CD8-positive, alpha-beta memory T cell (primary cell): ENCODE measurements at regions not wholly inside any gene's neighbourhood (a gene's known extent, or its start where the extent isn't known, plus 50 kb on each side); places are given as distances from the start of the nearest gene placed in this dataset.

Experiments
- CTCF ChIA-PET: fragments of 350-600 bp; sonication (Branson Sonifier 250); formaldehyde crosslinking; loops from one replicate; lab custom pipeline; 2021; ENCODE audit warnings: antibody characterized with exemption; lab: Charles Lee
- POLR2A ChIA-PET: fragments of 350-600 bp; sonication (Branson Sonifier 250); formaldehyde crosslinking; loops from one replicate; lab custom pipeline; 2021; ENCODE audit warnings: antibody characterized with exemption; lab: Charles Lee
- DNase-seq, 5 donors: peaks; one replicate each; pipeline versions ENCODE4 v3.0.0 to v3.0.0-alpha.2; 2020 to 2022; ENCODE audit warnings: mixed read lengths in 1 of 5
- H3K27ac ChIP-seq: one replicate; pipeline ENCODE4 v1.7.0; 2013; ENCODE audit warnings: low read depth, mild to moderate bottlenecking, low read length, moderate library complexity
- H3K27me3 ChIP-seq: 2 replicates; pipeline ENCODE4 v1.7.0; 2013; ENCODE audit warnings: low read length, mild to moderate bottlenecking; ENCODE audit not compliant: insufficient read depth, poor library complexity, severe bottlenecking
- H3K36me3 ChIP-seq: 2 replicates; pipeline ENCODE4 v1.7.0; 2013; ENCODE audit warnings: mild to moderate bottlenecking, low read length, moderate library complexity; ENCODE audit not compliant: insufficient read depth
- H3K4me1 ChIP-seq: 2 replicates; pipeline ENCODE4 v1.7.0; 2013; ENCODE audit warnings: mild to moderate bottlenecking, low read length, moderate library complexity; ENCODE audit not compliant: insufficient read depth
- H3K4me3 ChIP-seq: 2 replicates; pipeline ENCODE4 v1.7.0; 2013; ENCODE audit warnings: mild to moderate bottlenecking, low read length
- H3K9me3 ChIP-seq: 2 replicates; pipeline ENCODE4 v1.7.0; 2013; ENCODE audit warnings: mild to moderate bottlenecking, low read length
- H3K27ac Mint-ChIP-seq, 8 donors: one replicate each; pipeline ENCODE4 v1.8.0; 2020 to 2021; ENCODE audit warnings: mixed read lengths in 8 of 8, mild to moderate bottlenecking in 6 of 8, inconsistent platforms in 3 of 8, moderate library complexity in 3 of 8
- H3K27me3 Mint-ChIP-seq, 2 donors: one replicate each; pipeline ENCODE4 v1.8.0; 2020 to 2021; ENCODE audit warnings: mixed read lengths in 2 of 2, mild to moderate bottlenecking in 1 of 2, moderate library complexity in 1 of 2
- H3K36me3 Mint-ChIP-seq, 3 donors: one replicate each; pipeline ENCODE4 v1.8.0; 2020 to 2021; ENCODE audit warnings: mixed read lengths in 3 of 3, inconsistent platforms in 1 of 3, mild to moderate bottlenecking in 1 of 3
- H3K4me1 Mint-ChIP-seq, 3 donors: one replicate each; pipeline ENCODE4 v1.8.0; 2020 to 2021; ENCODE audit warnings: mixed read lengths in 3 of 3, inconsistent platforms in 1 of 3, mild to moderate bottlenecking in 1 of 3
- H3K4me3 Mint-ChIP-seq, 7 donors: one replicate each; pipeline ENCODE4 v1.8.0; 2020 to 2021; ENCODE audit warnings: mixed read lengths in 7 of 7, mild to moderate bottlenecking in 6 of 7, moderate library complexity in 4 of 7, inconsistent platforms in 2 of 7
- H3K9me3 Mint-ChIP-seq, 5 donors: one replicate each; pipeline ENCODE4 v1.8.0; 2020 to 2022; ENCODE audit warnings: mixed read lengths in 5 of 5, mild to moderate bottlenecking in 3 of 5, moderate library complexity in 2 of 5, inconsistent platforms in 1 of 5

DNA sequence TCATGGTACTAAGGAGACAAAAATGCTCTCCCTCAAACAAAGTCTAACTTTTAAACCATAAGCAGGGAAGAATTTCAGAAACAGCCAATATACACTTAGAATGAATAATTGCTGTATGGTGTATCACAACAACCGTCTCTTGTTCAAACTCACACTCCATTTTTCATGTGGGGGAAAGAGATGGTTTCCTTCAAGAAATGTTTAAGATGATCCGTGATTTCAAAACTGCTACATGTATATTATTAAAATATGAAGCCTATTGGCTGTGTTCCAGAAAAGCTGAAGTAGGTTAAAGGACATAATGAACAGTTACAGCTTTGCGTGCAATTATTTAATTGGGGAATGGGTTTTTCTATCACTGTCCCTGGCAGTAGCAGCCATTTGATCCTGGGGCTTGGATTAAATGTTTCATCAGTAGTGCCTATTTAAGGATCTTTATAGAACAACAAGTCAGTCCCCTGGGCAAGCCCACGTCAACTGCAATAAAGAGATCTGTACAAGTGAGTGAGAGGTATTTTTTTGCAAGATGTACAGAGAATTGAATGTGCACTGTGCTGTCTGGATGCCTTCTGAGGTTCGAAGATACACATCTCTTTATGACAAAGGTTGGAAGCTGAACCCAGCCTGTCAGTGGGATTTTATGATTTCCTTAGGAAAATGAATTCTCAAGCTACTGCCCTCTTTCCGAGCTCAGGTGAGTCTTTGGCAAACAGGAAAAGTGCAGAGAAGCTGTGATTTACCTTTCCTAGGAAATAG is 337.2 kb upstream of the RARB start:
- no peak overlapping the region for H3K4me3 ChIP-seq
- H3K27ac Mint-ChIP-seq: no peak overlapping the region
- no peaks in the 10 kb centered on the region for H3K4me1 ChIP-seq
- DNase-seq: no peak
- no peaks in the 10 kb centered on the region for H3K9me3 ChIP-seq
- no peaks in the 10 kb centered on the region for H3K36me3 ChIP-seq
- no peaks in the 10 kb centered on the region for H3K27me3 ChIP-seq
- ChIA-PET CTCF (no interaction called here), POLR2A (no interaction called here)
- H3K36me3 Mint-ChIP-seq: no peaks in the 10 kb centered on the region
- H3K27me3 Mint-ChIP-seq: no peaks in the 10 kb centered on the region
- H3K4me3 Mint-ChIP-seq: no peak overlapping the region
- peaks cover 0 to 11% (median 3%) of the 10 kb centered on the region in 5 donors for H3K9me3 Mint-ChIP-seq
- H3K27ac ChIP-seq: no peak overlapping the region
- no peaks in the 10 kb centered on the region for H3K4me1 Mint-ChIP-seq

GRCh38 chr3:25091934-25092333 is 336.1 kb upstream of the RARB start:
- POLR2A ChIA-PET: no interaction called here
- no peak for DNase-seq
- no peaks in the 10 kb centered on the region for H3K27me3 Mint-ChIP-seq
- no peaks in the 10 kb centered on the region for H3K4me1 Mint-ChIP-seq
- Histone ChIP-seq H3K27me3 (no peaks in the 10 kb centered on the region), H3K9me3 (no peaks in the 10 kb centered on the region), H3K4me3 (no peak overlapping the region), H3K27ac (no peak overlapping the region), H3K4me1 (no peaks in the 10 kb centered on the region), H3K36me3 (no peaks in the 10 kb centered on the region)
- H3K36me3 Mint-ChIP-seq: no peaks in the 10 kb centered on the region
- peaks cover 0 to 11% (median 2%) of the 10 kb centered on the region in 5 donors for H3K9me3 Mint-ChIP-seq
- CTCF ChIA-PET: no interaction called here
- H3K27ac Mint-ChIP-seq: no peak overlapping the region
- no peak overlapping the region for H3K4me3 Mint-ChIP-seq

- H3K36me3 Mint-ChIP-seq: no peaks in the 10 kb centered on the region
- CTCF ChIA-PET: no interaction called here
- Histone ChIP-seq H3K4me1 (no peaks in the 10 kb centered on the region), H3K27me3 (no peaks in the 10 kb centered on the region), H3K27ac (no peak overlapping the region), H3K9me3 (no peaks in the 10 kb centered on the region), H3K36me3 (no peaks in the 10 kb centered on the region), H3K4me3 (no peak overlapping the region)
- POLR2A ChIA-PET: no interaction called here
- no peaks in the 10 kb centered on the region for H3K4me1 Mint-ChIP-seq
- H3K4me3 Mint-ChIP-seq: no peak overlapping the region
- H3K27me3 Mint-ChIP-seq: no peaks in the 10 kb centered on the region
- H3K9me3 Mint-ChIP-seq: peaks cover 0 to 10% (median 2%) of the 10 kb centered on the region in 5 donors
- no peak overlapping the region for H3K27ac Mint-ChIP-seq
- no peak for DNase-seq
Measured at GRCh38 chr3:25094932-25095685, 333.0 kb upstream of the RARB start.

DNA sequence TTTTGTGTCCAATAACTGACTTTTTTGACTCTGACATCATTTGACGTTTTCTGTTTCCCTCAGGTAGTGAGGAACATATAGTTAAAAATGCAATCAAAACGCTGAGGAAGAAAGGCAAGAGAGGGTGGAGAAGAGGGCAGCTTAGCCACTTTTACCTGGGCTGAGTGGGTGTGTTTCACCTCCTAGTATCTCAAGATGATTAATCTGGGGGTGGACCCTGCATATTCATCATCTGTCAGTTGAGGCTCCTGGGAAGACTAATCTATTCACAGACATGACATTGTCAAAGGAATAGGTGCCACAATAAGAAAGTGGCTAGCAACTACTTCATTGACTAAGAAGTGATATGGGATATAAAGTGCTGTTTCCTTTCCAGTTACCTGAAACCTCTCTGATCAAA is 331.5 kb upstream of the RARB start:
- no peaks in the 10 kb centered on the region for H3K27me3 Mint-ChIP-seq
- no peak overlapping the region for H3K4me3 Mint-ChIP-seq
- no peak for DNase-seq
- H3K9me3 ChIP-seq: no peaks in the 10 kb centered on the region
- no peak overlapping the region for H3K27ac ChIP-seq
- no peaks in the 10 kb centered on the region for H3K36me3 ChIP-seq
- no peaks in the 10 kb centered on the region for H3K4me1 ChIP-seq
- no peak overlapping the region for H3K4me3 ChIP-seq
- ChIA-PET CTCF (no interaction called here), POLR2A (no interaction called here)
- no peaks in the 10 kb centered on the region for H3K4me1 Mint-ChIP-seq
- no peak overlapping the region for H3K27ac Mint-ChIP-seq
- no peaks in the 10 kb centered on the region for H3K27me3 ChIP-seq
- no peaks in the 10 kb centered on the region for H3K36me3 Mint-ChIP-seq
- H3K9me3 Mint-ChIP-seq: peaks cover 0 to 9% (median 2%) of the 10 kb centered on the region in 5 donors

GRCh38 chr3:25097023-25097422 is 331.0 kb upstream of the RARB start:
- H3K27me3 Mint-ChIP-seq: no peaks in the 10 kb centered on the region
- H3K4me3 Mint-ChIP-seq: no peak overlapping the region
- H3K9me3 Mint-ChIP-seq: peaks cover 0 to 6% (median 2%) of the 10 kb centered on the region in 5 donors
- H3K36me3 Mint-ChIP-seq: no peaks in the 10 kb centered on the region
- no peaks in the 10 kb centered on the region for H3K4me1 Mint-ChIP-seq
- H3K27ac Mint-ChIP-seq: no peak overlapping the region
- ChIA-PET POLR2A (no interaction called here), CTCF (no interaction called here)
- Histone ChIP-seq H3K27me3 (no peaks in the 10 kb centered on the region), H3K36me3 (no peaks in the 10 kb centered on the region), H3K9me3 (no peaks in the 10 kb centered on the region), H3K4me1 (no peaks in the 10 kb centered on the region), H3K4me3 (no peak overlapping the region), H3K27ac (no peak overlapping the region)
- DNase-seq: no peak

DNA sequence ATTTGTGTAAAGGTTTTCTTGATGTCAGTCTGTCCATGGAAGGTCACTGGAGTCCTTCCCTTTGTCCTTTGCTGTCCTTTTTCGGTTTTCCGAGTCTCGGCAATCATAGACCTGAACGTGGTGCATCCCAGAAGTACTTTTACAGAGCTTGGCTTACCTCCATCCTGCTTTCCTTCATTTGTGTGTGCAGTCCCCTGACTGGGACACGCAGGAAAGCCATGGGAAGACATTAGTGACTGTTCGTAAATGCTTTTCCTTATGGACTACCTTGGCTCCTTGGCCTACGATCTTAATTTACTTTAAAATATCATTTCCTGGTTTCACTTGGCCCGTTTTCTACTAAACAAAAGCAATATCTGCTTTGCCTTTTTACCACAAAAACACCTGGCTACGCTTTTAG is 328.4 kb upstream of the RARB start:
- H3K9me3 ChIP-seq: no peaks in the 10 kb centered on the region
- H3K27me3 Mint-ChIP-seq: no peaks in the 10 kb centered on the region
- ChIA-PET POLR2A (no interaction called here), CTCF (no interaction called here)
- no peak overlapping the region for H3K4me3 Mint-ChIP-seq
- peaks cover 2 to 6% (median 5%) of the 10 kb centered on the region in 5 donors for H3K9me3 Mint-ChIP-seq
- no peak overlapping the region for H3K27ac Mint-ChIP-seq
- no peak overlapping the region for H3K4me3 ChIP-seq
- H3K4me1 Mint-ChIP-seq: no peaks in the 10 kb centered on the region
- H3K27me3 ChIP-seq: no peaks in the 10 kb centered on the region
- no peaks in the 10 kb centered on the region for H3K36me3 Mint-ChIP-seq
- DNase-seq: no peak
- no peaks in the 10 kb centered on the region for H3K36me3 ChIP-seq
- no peak overlapping the region for H3K27ac ChIP-seq
- no peaks in the 10 kb centered on the region for H3K4me1 ChIP-seq

- Mint-ChIP-seq H3K9me3 (peaks cover 0 to 6% (median 2%) of the 10 kb centered on the region in 5 donors), H3K27me3 (no peaks in the 10 kb centered on the region), H3K4me1 (no peaks in the 10 kb centered on the region), H3K4me3 (no peak overlapping the region), H3K27ac (no peak overlapping the region), H3K36me3 (no peaks in the 10 kb centered on the region)
- no peaks in the 10 kb centered on the region for H3K27me3 ChIP-seq
- ChIA-PET POLR2A (no interaction called here), CTCF (no interaction called here)
- H3K36me3 ChIP-seq: no peaks in the 10 kb centered on the region
- no peaks in the 10 kb centered on the region for H3K4me1 ChIP-seq
- no peak for DNase-seq
- no peak overlapping the region for H3K4me3 ChIP-seq
- H3K27ac ChIP-seq: no peak overlapping the region
- H3K9me3 ChIP-seq: no peaks in the 10 kb centered on the region
Measured at GRCh38 chr3:25103391-25103790, 324.7 kb upstream of the RARB start.

- CTCF ChIA-PET: no interaction called here
- POLR2A ChIA-PET: no interaction called here
- Histone ChIP-seq H3K9me3 (no peaks in the 10 kb centered on the region), H3K36me3 (no peaks in the 10 kb centered on the region), H3K4me1 (no peaks in the 10 kb centered on the region), H3K4me3 (no peak overlapping the region), H3K27ac (no peak overlapping the region), H3K27me3 (no peaks in the 10 kb centered on the region)
- Mint-ChIP-seq H3K27me3 (no peaks in the 10 kb centered on the region), H3K36me3 (no peaks in the 10 kb centered on the region), H3K9me3 (peaks cover 0 to 6% (median 2%) of the 10 kb centered on the region in 5 donors), H3K4me3 (no peak overlapping the region), H3K4me1 (no peaks in the 10 kb centered on the region), H3K27ac (no peak overlapping the region)
- DNase-seq: no peak
Measured at GRCh38 chr3:25107918-25108617, 320.0 kb upstream of the RARB start.
